ENCODE measurements at regions not wholly inside any gene's neighbourhood (a gene's known extent, or its start where the extent isn't known, plus 50 kb on each side); places are given as distances from the start of the nearest gene placed in this dataset.

GRCh38 chr13:58687148-58687547 is 1055.6 kb downstream of the PCDH17 start:
- CTCF ChIA-PET: interaction anchor here (0.6 kb wide), 1 partner anchor 690 kb away, joined by 3 read pairs; no protein-coding TSS in a partner anchor
- H3K9me3 Mint-ChIP-seq (ENCODE audit: unreplicated experiment): peaks cover 17% of the 10 kb centered on the region
- no peaks in the 10 kb centered on the region for H3K27me3 Mint-ChIP-seq (ENCODE audit: insufficient read depth, unreplicated experiment)
- TF ChIP-seq CTCF (IDR thresholded peaks at IDR 0.05; ENCODE audit: unreplicated experiment): no peak
- BruUV-seq (replicated peaks): no TSS peak
- intact Hi-C loops (cut with micrococcal nuclease): no loop called here
- H3K27ac Mint-ChIP-seq (ENCODE audit: low read depth, unreplicated experiment): no peak overlapping the region
- no peak overlapping the region for H3K4me3 Mint-ChIP-seq (ENCODE audit: unreplicated experiment)
- H3K36me3 Mint-ChIP-seq (ENCODE audit: insufficient read depth, unreplicated experiment): no peaks in the 10 kb centered on the region
- POLR2A ChIA-PET: no interaction called here
- no peak for DNase-seq (ENCODE audit: unreplicated experiment)
- no peaks in the 10 kb centered on the region for H3K4me1 Mint-ChIP-seq (ENCODE audit: insufficient read depth, unreplicated experiment)

GRCh38 chr13:58698531-58698930 is 1067.0 kb downstream of the PCDH17 start:
- H3K9me3 Mint-ChIP-seq (ENCODE audit: unreplicated experiment): peaks cover 9% of the 10 kb centered on the region
- BruUV-seq (replicated peaks): no TSS peak
- intact Hi-C loops (cut with micrococcal nuclease): no loop called here
- no peaks in the 10 kb centered on the region for H3K36me3 Mint-ChIP-seq (ENCODE audit: insufficient read depth, unreplicated experiment)
- no peaks in the 10 kb centered on the region for H3K4me1 Mint-ChIP-seq (ENCODE audit: insufficient read depth, unreplicated experiment)
- POLR2A ChIA-PET: no interaction called here
- no peak overlapping the region for H3K4me3 Mint-ChIP-seq (ENCODE audit: unreplicated experiment)
- CTCF ChIA-PET: no interaction called here
- no peak for TF ChIP-seq CTCF (IDR thresholded peaks at IDR 0.05; ENCODE audit: unreplicated experiment)
- no peak for DNase-seq (ENCODE audit: unreplicated experiment)
- H3K27me3 Mint-ChIP-seq (ENCODE audit: insufficient read depth, unreplicated experiment): no peaks in the 10 kb centered on the region
- H3K27ac Mint-ChIP-seq (ENCODE audit: low read depth, unreplicated experiment): no peak overlapping the region

- Mint-ChIP-seq H3K9me3 (ENCODE audit: unreplicated experiment) (peaks cover 23% of the 10 kb centered on the region), H3K36me3 (ENCODE audit: insufficient read depth, unreplicated experiment) (no peaks in the 10 kb centered on the region), H3K27ac (ENCODE audit: low read depth, unreplicated experiment) (no peak overlapping the region), H3K4me1 (ENCODE audit: insufficient read depth, unreplicated experiment) (no peaks in the 10 kb centered on the region), H3K27me3 (ENCODE audit: insufficient read depth, unreplicated experiment) (no peaks in the 10 kb centered on the region), H3K4me3 (ENCODE audit: unreplicated experiment) (no peak overlapping the region)
- ChIA-PET POLR2A (no interaction called here), CTCF (no interaction called here)
- no peak for DNase-seq (ENCODE audit: unreplicated experiment)
- TF ChIP-seq CTCF (IDR thresholded peaks at IDR 0.05; ENCODE audit: unreplicated experiment): no peak
- intact Hi-C loops (cut with micrococcal nuclease): no loop called here
- no TSS peak for BruUV-seq (replicated peaks)
These were observed 1073.4 kb downstream of the PCDH17 start for GRCh38 chr13:58704953-58705352.

GRCh38 chr13:58706421-58706820 is 1074.9 kb downstream of the PCDH17 start:
- no peak for DNase-seq (ENCODE audit: unreplicated experiment)
- Mint-ChIP-seq H3K4me3 (ENCODE audit: unreplicated experiment) (no peak overlapping the region), H3K36me3 (ENCODE audit: insufficient read depth, unreplicated experiment) (no peaks in the 10 kb centered on the region), H3K4me1 (ENCODE audit: insufficient read depth, unreplicated experiment) (no peaks in the 10 kb centered on the region), H3K9me3 (ENCODE audit: unreplicated experiment) (peaks cover 33% of the 10 kb centered on the region), H3K27ac (ENCODE audit: low read depth, unreplicated experiment) (no peak overlapping the region), H3K27me3 (ENCODE audit: insufficient read depth, unreplicated experiment) (no peaks in the 10 kb centered on the region)
- CTCF ChIA-PET: no interaction called here
- POLR2A ChIA-PET: no interaction called here
- no peak for TF ChIP-seq CTCF (IDR thresholded peaks at IDR 0.05; ENCODE audit: unreplicated experiment)
- no TSS peak for BruUV-seq (replicated peaks)
- intact Hi-C loops (cut with micrococcal nuclease): no loop called here
